ENCODE measurements at regions not wholly inside any gene's neighbourhood (a gene's known extent, or its start where the extent isn't known, plus 50 kb on each side); places are given as distances from the start of the nearest gene placed in this dataset.

- Mint-ChIP-seq H3K27ac (no peak overlapping the region), H3K9me3 (no peaks in the 10 kb centered on the region), H3K36me3 (no peaks in the 10 kb centered on the region), H3K4me1 (no peaks in the 10 kb centered on the region), H3K27me3 (ENCODE audit: low read depth in 3 of 3) (peaks cover 0 to 2% (median 2%) of the 10 kb centered on the region in 3 donors), H3K4me3 (no peak overlapping the region)
- no peak for DNase-seq
These were observed 350.2 kb downstream of the CYRIA start for GRCh38 chr2:16315458-16315835.

DNA sequence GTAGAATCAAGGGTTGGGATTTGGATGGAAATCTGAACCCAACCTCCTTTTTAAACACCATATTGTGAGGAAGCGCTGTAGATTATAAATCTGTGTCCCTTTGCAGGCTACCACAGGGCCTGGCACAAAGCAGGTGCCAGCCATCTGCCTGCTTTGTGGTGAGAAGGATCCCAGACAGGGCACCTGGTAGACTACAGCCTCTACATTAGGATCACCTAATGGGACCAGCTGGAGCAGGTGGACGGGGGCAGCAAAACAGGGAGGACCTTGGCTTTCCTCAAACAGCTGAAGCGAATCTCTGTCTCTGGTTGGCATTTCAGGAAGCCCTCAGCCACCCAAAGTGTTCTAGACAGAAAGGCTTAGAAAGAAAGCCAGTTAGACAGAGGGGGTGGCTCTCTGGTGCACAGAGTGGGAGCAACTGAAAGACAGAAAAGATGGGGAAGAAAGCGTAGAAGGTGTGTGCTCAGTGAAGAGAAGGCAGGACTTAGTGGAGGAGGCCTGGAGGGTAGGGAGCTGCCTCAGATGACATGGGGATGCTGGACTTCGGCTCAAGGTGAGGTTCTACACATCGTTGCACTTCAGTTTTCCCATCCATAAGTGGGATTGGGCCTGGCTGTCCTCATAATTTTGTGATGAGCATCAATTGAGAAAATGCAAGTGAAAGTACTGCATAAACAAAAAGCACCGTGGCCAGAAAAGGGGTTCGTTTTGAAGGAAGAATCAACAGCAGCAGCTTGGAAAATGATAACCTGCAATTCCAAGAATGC, 350.8 kb downstream of the CYRIA start:
- Mint-ChIP-seq H3K4me1 (no peaks in the 10 kb centered on the region), H3K27me3 (ENCODE audit: low read depth in 3 of 3) (peaks cover 0 to 2% (median 2%) of the 10 kb centered on the region in 3 donors), H3K9me3 (no peaks in the 10 kb centered on the region), H3K36me3 (no peaks in the 10 kb centered on the region), H3K27ac (no peak overlapping the region), H3K4me3 (no peak overlapping the region)
- no peak for DNase-seq

- Mint-ChIP-seq H3K27me3 (ENCODE audit: low read depth in 3 of 3) (peaks cover 0 to 4% (median 2%) of the 10 kb centered on the region in 3 donors), H3K27ac (no peak overlapping the region), H3K9me3 (peaks cover 0 to 1% (median 0%) of the 10 kb centered on the region in 6 donors), H3K4me1 (no peaks in the 10 kb centered on the region), H3K36me3 (no peaks in the 10 kb centered on the region), H3K4me3 (no peak overlapping the region)
- DNase-seq, result no peak
These were observed 351.6 kb downstream of the CYRIA start for GRCh38 chr2:16314001-16314400.

- Mint-ChIP-seq H3K27ac (no peak overlapping the region), H3K36me3 (no peaks in the 10 kb centered on the region)
These were observed 352.2 kb downstream of the CYRIA start for GRCh38 chr2:16313235-16313975.

DNA sequence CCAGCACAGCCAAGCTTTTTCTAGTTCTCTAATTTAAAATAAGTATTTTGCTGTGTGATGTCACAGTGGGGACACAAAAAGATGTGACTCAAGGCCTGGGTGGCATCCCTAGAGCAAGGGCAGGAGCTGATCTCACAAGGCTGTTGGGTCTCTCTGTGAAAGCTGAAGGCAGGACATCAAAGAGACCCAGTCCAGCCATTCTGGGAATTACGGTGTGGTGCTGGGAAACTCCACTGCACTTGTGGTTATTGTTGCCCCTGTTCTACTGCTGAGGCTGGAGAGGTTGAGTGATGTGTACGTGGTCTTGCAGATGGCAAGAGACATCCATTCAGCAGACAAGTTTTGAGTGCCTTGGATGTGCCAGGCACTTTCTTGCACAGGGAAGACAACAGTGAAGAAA, 352.9 kb downstream of the CYRIA start:
- Mint-ChIP-seq H3K4me1 (no peaks in the 10 kb centered on the region), H3K36me3 (no peaks in the 10 kb centered on the region), H3K4me3 (no peak overlapping the region), H3K9me3 (peaks cover 0 to 1% (median 0%) of the 10 kb centered on the region in 6 donors), H3K27ac (no peak overlapping the region), H3K27me3 (ENCODE audit: low read depth in 3 of 3) (peaks cover under 1 to 4% (median 2%) of the 10 kb centered on the region in 3 donors)
- no peak for DNase-seq

More at GRCh38 chr2:16313235-16313975, 352.2 kb downstream of the CYRIA start:
- Mint-ChIP-seq H3K4me1 (no peaks in the 10 kb centered on the region), H3K9me3 (peaks cover 0 to 1% (median 0%) of the 10 kb centered on the region in 6 donors), H3K4me3 (no peak overlapping the region), H3K27me3 (ENCODE audit: low read depth in 3 of 3) (peaks cover 0 to 4% (median 2%) of the 10 kb centered on the region in 3 donors)
- no peak for DNase-seq

- H3K4me3 Mint-ChIP-seq, result no peak overlapping the region
- no peak for DNase-seq
- H3K27me3 Mint-ChIP-seq (ENCODE audit: low read depth in 3 of 3), result peaks cover 2 to 4% (median 2%) of the 10 kb centered on the region in 3 donors
- H3K27ac Mint-ChIP-seq, result no peak overlapping the region
- no peaks in the 10 kb centered on the region for H3K36me3 Mint-ChIP-seq
- H3K9me3 Mint-ChIP-seq, result peaks cover 0 to 1% (median 0%) of the 10 kb centered on the region in 6 donors
- H3K4me1 Mint-ChIP-seq, result no peaks in the 10 kb centered on the region
These were observed 353.9 kb downstream of the CYRIA start for GRCh38 chr2:16311521-16312440.

GRCh38 chr2:16308816-16309215, 356.8 kb downstream of the CYRIA start:
- Mint-ChIP-seq H3K27ac (no peak overlapping the region), H3K36me3 (no peaks in the 10 kb centered on the region), H3K27me3 (ENCODE audit: low read depth in 3 of 3) (peaks cover 2 to 4% (median 3%) of the 10 kb centered on the region in 3 donors), H3K9me3 (peaks cover 0 to 1% (median 0%) of the 10 kb centered on the region in 6 donors), H3K4me1 (peaks cover 0 to 2% of the 10 kb centered on the region in 2 donors), H3K4me3 (no peak overlapping the region)
- DNase-seq, result no peak

DNA sequence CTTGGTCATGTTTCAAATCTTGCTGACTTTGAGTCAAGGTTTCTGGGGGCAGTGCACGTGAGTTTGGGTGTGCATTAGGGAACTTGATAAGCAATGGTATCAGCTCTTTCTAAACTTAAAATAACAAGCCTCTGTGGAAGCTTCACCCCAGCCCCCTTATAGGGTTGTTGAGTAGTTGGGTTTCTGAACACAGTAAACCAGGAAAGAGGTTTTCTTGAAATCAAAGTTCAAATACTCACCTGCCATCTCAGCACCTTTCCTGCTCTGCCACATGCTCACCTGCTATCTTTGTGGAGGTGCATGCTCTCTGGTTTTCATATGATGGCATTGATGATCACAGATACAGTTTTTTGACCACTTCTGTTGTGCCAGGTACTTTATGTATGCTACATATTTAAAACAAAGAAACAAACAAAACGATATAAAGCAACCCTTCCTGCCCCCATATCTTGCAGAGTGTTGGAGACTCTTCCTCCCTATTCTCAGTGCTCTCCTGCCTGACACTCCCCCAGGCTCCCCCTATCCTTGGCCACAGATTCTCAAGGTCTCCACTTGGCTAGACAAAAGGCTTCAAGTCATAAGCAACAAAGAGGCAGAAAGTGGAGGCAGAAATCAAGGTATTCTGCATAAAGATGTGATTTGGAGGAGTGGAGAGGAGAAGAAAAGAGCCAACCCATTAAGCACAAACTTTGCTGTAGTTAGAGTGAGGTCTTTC, 360.6 kb downstream of the CYRIA start:
- Mint-ChIP-seq H3K27me3 (ENCODE audit: low read depth in 3 of 3) (peaks cover 0 to 3% (median 2%) of the 10 kb centered on the region in 3 donors), H3K4me3 (no peak overlapping the region), H3K4me1 (peaks cover 0 to 13% of the 10 kb centered on the region in 2 donors), H3K27ac (no peak overlapping the region), H3K36me3 (no peaks in the 10 kb centered on the region), H3K9me3 (peaks cover 0 to 6% (median under 1%) of the 10 kb centered on the region in 6 donors)
- DNase-seq, result no peak

DNA sequence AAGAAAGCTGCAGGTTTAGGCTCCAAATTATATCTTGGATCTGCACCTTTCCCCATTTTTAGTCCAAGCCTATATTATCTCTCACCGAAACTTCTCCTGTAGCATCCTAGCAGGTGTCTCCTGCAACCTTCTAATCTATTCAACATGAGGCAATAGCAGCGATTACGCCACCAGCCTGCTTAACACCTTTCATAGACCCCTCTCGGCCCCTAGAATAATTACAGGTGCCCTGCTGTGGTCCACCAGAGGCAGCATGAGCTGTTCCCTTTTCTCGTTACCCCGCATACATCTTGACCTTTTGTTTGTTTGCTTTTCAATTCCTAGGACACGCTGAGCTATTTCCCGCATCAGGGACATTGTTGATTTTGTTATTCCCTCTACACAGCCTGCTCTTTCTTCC, 361.9 kb downstream of the CYRIA start:
- Mint-ChIP-seq H3K27me3 (ENCODE audit: low read depth in 3 of 3) (peaks cover 0 to 3% (median 0%) of the 10 kb centered on the region in 3 donors), H3K36me3 (no peaks in the 10 kb centered on the region), H3K4me3 (no peak overlapping the region), H3K4me1 (peaks cover 0 to 13% of the 10 kb centered on the region in 2 donors), H3K27ac (no peak overlapping the region), H3K9me3 (peaks cover 0 to 6% (median 0%) of the 10 kb centered on the region in 6 donors)
- no peak for DNase-seq

DNA sequence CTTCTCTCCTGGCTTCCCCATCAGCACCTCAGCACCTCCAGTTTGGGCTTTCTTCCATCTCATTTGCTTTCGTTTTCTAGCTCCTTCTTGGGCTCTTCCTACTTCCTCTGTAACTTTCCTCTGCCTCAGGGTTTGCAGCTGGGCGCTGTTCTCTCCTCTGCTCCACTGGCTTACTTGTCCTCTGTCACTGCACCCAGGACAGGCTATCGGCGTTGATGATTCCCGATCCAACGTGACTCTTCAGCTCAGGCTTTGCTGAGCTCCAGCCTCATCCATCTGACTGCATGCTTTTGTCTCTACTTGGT, 362.4 kb downstream of the CYRIA start:
- Mint-ChIP-seq H3K4me1 (peaks cover 0 to 13% of the 10 kb centered on the region in 2 donors), H3K4me3 (peak overlapping the region in 3 of 5 donors; percentile 22 to 42 (median 37)), H3K27me3 (ENCODE audit: low read depth in 3 of 3) (peaks cover 0 to 3% (median 0%) of the 10 kb centered on the region in 3 donors), H3K36me3 (no peaks in the 10 kb centered on the region), H3K27ac (no peak overlapping the region), H3K9me3 (peaks cover 0 to 6% (median 0%) of the 10 kb centered on the region in 6 donors)
- no peak for DNase-seq

GRCh38 chr2:16302431-16303272, 362.3 kb downstream of the MYCN start:
- no peak for DNase-seq
- Mint-ChIP-seq H3K36me3 (no peaks in the 10 kb centered on the region), H3K4me1 (peaks cover 0 to 13% of the 10 kb centered on the region in 2 donors), H3K4me3 (peak overlapping the region in 3 of 5 donors; percentile 22 to 42 (median 37)), H3K27me3 (ENCODE audit: low read depth in 3 of 3) (peaks cover 0 to 2% (median 0%) of the 10 kb centered on the region in 3 donors), H3K27ac (no peak overlapping the region), H3K9me3 (peaks cover 0 to 6% (median 0%) of the 10 kb centered on the region in 6 donors)

DNA sequence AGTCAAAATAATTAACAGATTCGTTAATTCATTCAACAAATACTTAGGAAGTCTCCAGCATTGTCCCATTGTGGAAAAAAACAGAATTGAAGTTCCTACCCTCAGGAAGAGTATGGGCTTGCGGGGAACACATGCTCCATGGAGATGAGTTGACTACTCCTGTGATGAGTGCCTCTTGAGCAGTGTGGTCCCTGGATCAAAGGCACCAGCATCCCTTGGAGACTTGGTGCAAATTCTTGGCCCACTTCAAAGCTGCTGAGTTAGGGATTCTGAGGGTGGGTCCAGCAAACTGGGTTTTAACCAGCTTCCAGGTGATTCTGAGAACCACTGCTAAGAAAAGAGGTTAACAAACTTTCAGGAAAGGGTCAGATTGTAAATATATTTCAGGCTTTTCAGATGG, 361.6 kb downstream of the MYCN start:
- Mint-ChIP-seq H3K27me3 (ENCODE audit: low read depth in 3 of 3) (peaks cover 0 to 1% (median 0%) of the 10 kb centered on the region in 3 donors), H3K4me1 (peaks cover 0 to 13% of the 10 kb centered on the region in 2 donors), H3K36me3 (no peaks in the 10 kb centered on the region)

More for the DNA sequence above, 361.6 kb downstream of the MYCN start:
- H3K27ac Mint-ChIP-seq, result no peak overlapping the region
- peaks cover 0 to 6% (median 0%) of the 10 kb centered on the region in 6 donors for H3K9me3 Mint-ChIP-seq
- H3K4me3 Mint-ChIP-seq, result no peak overlapping the region
- DNase-seq, result no peak
